ENCODE measurements at regions not wholly inside any gene's neighbourhood (a gene's known extent, or its start where the extent isn't known, plus 50 kb on each side); places are given as distances from the start of the nearest gene placed in this dataset.

DNA sequence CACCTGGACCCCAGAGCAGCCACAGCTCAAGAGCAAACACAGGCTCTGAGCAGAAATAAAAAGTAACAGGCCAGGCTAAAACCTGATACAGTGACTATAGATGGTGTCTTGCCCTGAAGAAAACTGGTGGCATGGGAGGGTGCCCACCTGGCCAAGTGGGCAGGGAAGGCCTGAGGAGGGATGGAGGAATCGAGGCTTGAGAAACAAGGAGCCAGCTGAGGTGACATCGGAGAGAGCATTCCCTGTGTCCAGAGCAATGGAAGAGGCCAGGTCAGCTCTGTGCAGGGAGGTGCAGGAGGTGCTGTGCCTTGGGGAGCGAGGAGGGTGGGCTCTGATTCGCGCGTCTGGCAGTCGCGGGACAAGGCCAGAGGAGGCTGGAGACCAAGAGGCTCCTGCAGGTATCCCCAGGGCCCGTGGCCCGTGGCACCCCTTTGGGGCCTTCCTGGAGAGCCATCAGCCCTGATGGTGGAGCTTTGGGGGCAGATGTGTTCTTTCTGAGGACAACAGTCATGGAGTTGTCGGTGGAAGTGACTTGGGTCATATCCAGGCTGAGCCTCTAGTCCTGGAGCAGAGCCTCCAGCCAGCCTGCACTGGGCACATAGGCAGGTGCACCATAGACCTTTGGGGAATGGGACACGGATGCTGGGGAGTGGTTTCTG, 56.1 kb downstream of the PLXNA1 start:
- no CpG with 5 or more reads among the region's 12 CpGs for WGBS (ENCODE audit: insufficient coverage, low lambda C conversion rate)
- DNase-seq = no peak

DNA sequence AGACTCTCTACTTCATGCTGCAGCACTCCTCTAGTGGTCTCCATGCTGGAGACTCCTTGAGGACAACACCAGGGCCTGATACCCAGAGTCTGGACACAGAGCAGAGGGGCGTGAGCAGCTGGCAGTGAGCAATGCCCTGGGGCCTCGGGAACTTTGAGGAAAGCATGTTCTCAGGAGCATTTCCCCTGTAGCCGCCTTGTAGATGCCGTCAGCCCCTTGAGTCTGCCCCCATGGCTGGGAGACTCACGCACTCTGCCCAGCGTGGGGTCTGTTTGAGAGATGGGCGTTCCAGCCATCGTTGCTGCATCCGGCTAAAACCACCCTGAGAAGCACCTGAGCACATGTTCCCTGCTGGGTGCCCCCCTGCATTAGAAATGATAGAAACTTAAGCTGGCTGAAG, 56.8 kb downstream of the PLXNA1 start:
- Histone ChIP-seq H3K9me3 (ENCODE audit: control insufficient read depth, low read depth, low read length) (peaks cover 3% of the 10 kb centered on the region), H3K4me3 (ENCODE audit: low read length) (no peak overlapping the region), H3K36me3 (ENCODE audit: control insufficient read depth, insufficient read depth, low read length) (no peaks in the 10 kb centered on the region), H3K27ac (ENCODE audit: low read length) (no peak overlapping the region), H3K27me3 (ENCODE audit: control insufficient read depth, insufficient read depth, low read length) (peaks cover 2% of the 10 kb centered on the region), H3K4me1 (ENCODE audit: control insufficient read depth, insufficient read depth, low read length) (no peaks in the 10 kb centered on the region)
- WGBS (ENCODE audit: insufficient coverage, low lambda C conversion rate) = no CpG with 5 or more reads among the region's 9 CpGs
- DNase-seq = no peak

More for the DNA sequence above, 56.1 kb downstream of the PLXNA1 start:
- Histone ChIP-seq H3K4me1 (ENCODE audit: control insufficient read depth, insufficient read depth, low read length) (no peaks in the 10 kb centered on the region), H3K27ac (ENCODE audit: low read length) (no peak overlapping the region), H3K36me3 (ENCODE audit: control insufficient read depth, insufficient read depth, low read length) (no peaks in the 10 kb centered on the region), H3K9me3 (ENCODE audit: control insufficient read depth, low read depth, low read length) (peaks cover 3% of the 10 kb centered on the region), H3K4me3 (ENCODE audit: low read length) (no peak overlapping the region), H3K27me3 (ENCODE audit: control insufficient read depth, insufficient read depth, low read length) (peaks cover 2% of the 10 kb centered on the region)

DNA sequence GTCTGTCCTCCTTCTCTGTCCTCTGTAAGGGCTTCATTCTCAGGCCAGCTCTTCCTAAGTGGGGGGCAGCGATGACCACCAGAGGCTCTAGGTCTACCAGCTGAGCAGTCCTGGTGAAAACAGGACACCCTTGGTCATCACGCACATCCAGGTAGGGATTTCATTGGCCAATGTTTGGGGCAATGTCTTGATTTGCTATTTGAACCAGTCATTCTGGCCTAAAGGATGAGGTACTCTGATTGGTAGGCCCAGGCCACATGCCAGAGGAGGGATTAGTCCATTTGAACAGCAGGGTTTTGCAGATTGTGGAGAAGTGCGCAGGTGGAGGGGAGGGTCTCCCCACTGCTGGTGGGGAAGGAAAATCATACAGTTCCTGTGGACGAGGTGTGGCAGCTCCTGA, 57.3 kb downstream of the PLXNA1 start:
- Histone ChIP-seq H3K9me3 (ENCODE audit: control insufficient read depth, low read depth, low read length) (peaks cover 3% of the 10 kb centered on the region), H3K27me3 (ENCODE audit: control insufficient read depth, insufficient read depth, low read length) (peaks cover 2% of the 10 kb centered on the region), H3K27ac (ENCODE audit: low read length) (no peak overlapping the region), H3K4me3 (ENCODE audit: low read length) (no peak overlapping the region), H3K36me3 (ENCODE audit: control insufficient read depth, insufficient read depth, low read length) (no peaks in the 10 kb centered on the region), H3K4me1 (ENCODE audit: control insufficient read depth, insufficient read depth, low read length) (no peaks in the 10 kb centered on the region)
- no peak for DNase-seq
- WGBS (ENCODE audit: insufficient coverage, low lambda C conversion rate) = no CpG with 5 or more reads among the region's 4 CpGs

DNA sequence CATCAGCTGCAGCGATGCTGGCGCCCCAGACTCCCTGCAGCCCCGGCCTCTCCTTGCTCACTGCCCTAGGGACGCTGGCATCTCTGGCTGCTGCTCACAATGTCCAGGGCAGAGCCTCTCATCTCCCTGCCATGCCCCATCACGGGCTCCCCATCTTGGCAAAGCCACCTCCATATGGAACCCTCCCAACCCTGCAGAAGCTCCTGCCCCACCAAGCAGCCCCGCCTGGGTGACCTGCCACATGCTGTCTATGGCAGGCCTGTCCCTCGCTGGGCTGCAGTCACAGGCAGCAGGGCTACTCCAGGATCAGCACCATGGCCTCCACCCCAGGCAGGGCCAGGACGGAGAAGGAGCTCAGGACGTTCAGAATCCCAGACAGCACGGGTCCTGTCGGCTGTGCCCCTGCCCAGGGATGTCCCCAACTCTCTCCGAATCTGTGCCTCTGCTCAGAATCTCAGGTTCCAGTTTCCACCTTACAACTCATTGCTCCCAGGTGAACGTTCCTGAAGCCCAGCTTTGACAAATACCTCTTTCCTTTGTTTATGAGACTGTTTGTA, 58.4 kb downstream of the PLXNA1 start:
- Histone ChIP-seq H3K27ac (ENCODE audit: low read length) (no peak overlapping the region), H3K27me3 (ENCODE audit: control insufficient read depth, insufficient read depth, low read length) (peaks cover 2% of the 10 kb centered on the region), H3K4me3 (ENCODE audit: low read length) (no peak overlapping the region), H3K36me3 (ENCODE audit: control insufficient read depth, insufficient read depth, low read length) (no peaks in the 10 kb centered on the region), H3K9me3 (ENCODE audit: control insufficient read depth, low read depth, low read length) (peaks cover 3% of the 10 kb centered on the region), H3K4me1 (ENCODE audit: control insufficient read depth, insufficient read depth, low read length) (no peaks in the 10 kb centered on the region)
- no CpG with 5 or more reads among the region's 13 CpGs for WGBS (ENCODE audit: insufficient coverage, low lambda C conversion rate)
- DNase-seq = no peak

DNA sequence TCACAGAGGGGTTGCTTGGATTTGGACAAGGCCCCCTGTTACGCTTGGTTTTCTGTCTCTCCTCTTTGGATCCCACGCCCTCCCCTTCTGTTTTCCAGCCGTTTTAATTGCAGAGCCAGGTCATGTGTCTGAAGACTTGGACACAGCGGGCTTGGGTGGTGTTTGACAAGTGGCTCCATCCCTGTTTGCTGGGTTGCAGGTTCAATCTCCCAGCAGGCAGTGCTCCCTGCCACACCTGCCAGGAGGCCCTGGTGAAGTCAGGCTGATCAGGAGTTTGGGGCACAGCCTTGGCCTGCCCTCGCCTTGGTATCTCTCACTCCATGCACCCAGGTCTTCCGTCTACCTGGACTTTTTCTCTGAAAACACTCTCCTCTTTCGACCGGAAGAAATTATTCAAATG, 59.0 kb downstream of the PLXNA1 start:
- no peaks in the 10 kb centered on the region for H3K36me3 ChIP-seq (ENCODE audit: control insufficient read depth, insufficient read depth, low read length)
- WGBS (ENCODE audit: insufficient coverage, low lambda C conversion rate) = 92% methylated on average over 4 of the region's 8 CpGs
- peaks cover 2% of the 10 kb centered on the region for H3K27me3 ChIP-seq (ENCODE audit: control insufficient read depth, insufficient read depth, low read length)
- no peak for DNase-seq
- peaks cover 2% of the 10 kb centered on the region for H3K9me3 ChIP-seq (ENCODE audit: control insufficient read depth, low read depth, low read length)
- H3K4me3 ChIP-seq (ENCODE audit: low read length) = no peak overlapping the region
- H3K4me1 ChIP-seq (ENCODE audit: control insufficient read depth, insufficient read depth, low read length) = no peaks in the 10 kb centered on the region
- no peak overlapping the region for H3K27ac ChIP-seq (ENCODE audit: low read length)

DNA sequence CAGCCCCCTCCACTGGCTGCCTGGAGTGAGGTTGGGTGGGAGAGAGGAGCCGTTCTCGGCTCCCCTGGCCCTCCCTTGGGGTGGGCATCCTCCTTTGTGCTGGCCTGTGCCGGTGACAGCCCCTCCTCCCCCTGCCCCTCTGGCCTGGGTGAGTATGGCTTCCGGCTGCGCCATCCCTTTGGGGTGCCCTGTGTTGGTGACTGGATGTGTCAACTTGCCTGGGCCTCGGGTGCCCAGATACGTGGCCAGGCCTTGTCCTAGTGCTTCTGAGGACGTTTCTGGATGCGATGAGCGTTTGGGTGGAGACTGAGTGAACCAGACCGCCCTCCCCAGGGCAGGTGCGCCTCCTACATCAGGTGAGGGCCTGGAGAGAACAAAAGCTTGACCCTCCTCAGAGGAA, 59.7 kb downstream of the PLXNA1 start:
- no CpG with 5 or more reads among the region's 12 CpGs for WGBS (ENCODE audit: insufficient coverage, low lambda C conversion rate)
- H3K27ac ChIP-seq (ENCODE audit: low read length) = no peak overlapping the region

DNA sequence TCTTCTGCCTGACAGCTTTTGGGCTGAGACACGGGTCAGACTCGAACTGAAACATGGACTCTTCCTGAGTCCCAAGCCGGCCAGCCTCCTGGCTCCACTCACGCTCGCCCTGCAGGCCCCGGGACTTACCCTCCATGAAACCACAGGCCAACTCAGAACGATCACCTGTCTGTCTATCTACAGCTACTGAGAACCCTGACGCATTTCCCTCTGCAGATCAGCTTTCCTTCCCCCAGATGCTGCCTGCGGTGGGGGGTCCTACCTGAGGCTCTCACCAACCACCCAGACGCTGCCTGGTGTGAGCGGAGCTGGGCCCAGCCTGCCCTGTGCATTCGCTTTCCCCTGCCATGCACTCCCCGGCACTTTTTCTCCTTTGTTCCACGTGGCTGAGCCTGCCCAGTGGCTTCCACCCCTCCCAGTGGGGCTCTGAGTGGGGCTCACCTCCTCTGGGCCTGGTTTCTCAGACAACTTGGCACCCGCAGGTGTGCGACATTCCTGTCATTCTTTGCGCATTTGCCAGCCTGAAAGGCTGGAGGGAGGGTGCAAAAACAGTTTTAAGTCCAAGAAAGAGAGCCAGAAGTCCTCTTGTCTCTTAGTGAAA, 60.2 kb downstream of the PLXNA1 start:
- no CpG with 5 or more reads among the region's 17 CpGs for WGBS (ENCODE audit: insufficient coverage, low lambda C conversion rate)
- H3K4me1 ChIP-seq (ENCODE audit: control insufficient read depth, insufficient read depth, low read length) = no peaks in the 10 kb centered on the region
- peaks cover 2% of the 10 kb centered on the region for H3K9me3 ChIP-seq (ENCODE audit: control insufficient read depth, low read depth, low read length)
- no peaks in the 10 kb centered on the region for H3K36me3 ChIP-seq (ENCODE audit: control insufficient read depth, insufficient read depth, low read length)
- H3K27ac ChIP-seq (ENCODE audit: low read length) = no peak overlapping the region
- no peak for DNase-seq
- H3K27me3 ChIP-seq (ENCODE audit: control insufficient read depth, insufficient read depth, low read length) = peaks cover 2% of the 10 kb centered on the region
- no peak overlapping the region for H3K4me3 ChIP-seq (ENCODE audit: low read length)

More for the DNA sequence above, 59.7 kb downstream of the PLXNA1 start:
- Histone ChIP-seq H3K36me3 (ENCODE audit: control insufficient read depth, insufficient read depth, low read length) (no peaks in the 10 kb centered on the region), H3K9me3 (ENCODE audit: control insufficient read depth, low read depth, low read length) (peaks cover 2% of the 10 kb centered on the region), H3K4me1 (ENCODE audit: control insufficient read depth, insufficient read depth, low read length) (no peaks in the 10 kb centered on the region), H3K4me3 (ENCODE audit: low read length) (no peak overlapping the region), H3K27me3 (ENCODE audit: control insufficient read depth, insufficient read depth, low read length) (peaks cover 2% of the 10 kb centered on the region)
- no peak for DNase-seq

DNA sequence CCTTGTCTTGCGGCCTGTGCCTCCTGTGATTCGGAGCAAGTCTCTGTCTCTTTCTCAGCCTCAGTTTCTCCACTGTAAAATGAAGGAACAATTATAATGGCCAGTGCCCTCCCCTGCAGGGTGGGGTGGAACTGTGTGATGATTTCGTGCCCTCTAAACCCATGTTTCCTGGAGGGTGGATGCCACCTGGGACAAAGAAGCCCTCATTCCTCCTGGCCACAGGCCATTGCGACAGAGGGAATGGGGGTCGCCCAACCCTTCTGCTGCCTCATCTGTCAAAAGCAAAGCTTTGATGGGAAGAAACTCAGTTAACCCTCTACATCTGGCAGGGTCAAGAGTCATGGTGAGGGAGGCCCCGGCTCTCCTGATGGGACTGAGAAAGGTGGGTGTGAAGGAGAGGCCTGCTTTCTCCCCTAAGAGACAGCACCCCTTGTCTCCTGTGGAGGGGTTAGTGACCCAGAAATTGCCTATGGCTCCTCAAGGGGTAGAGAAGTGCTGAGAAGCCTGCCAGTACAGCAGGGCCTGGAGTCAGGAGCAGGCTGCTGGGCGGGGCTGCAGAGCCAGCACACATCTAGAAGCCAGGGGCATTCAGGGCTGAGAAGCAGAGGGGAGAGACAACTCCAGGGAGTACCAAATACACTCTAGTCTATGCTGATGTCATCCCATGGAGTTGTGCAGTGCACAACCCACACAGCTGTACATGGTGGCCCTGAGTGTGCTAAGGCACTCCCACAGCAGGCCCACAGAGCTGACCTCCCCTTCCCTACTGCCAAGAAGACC, 61.0 kb downstream of the PLXNA1 start:
- no peak for DNase-seq
- H3K27ac ChIP-seq (ENCODE audit: low read length) = no peak overlapping the region

DNA sequence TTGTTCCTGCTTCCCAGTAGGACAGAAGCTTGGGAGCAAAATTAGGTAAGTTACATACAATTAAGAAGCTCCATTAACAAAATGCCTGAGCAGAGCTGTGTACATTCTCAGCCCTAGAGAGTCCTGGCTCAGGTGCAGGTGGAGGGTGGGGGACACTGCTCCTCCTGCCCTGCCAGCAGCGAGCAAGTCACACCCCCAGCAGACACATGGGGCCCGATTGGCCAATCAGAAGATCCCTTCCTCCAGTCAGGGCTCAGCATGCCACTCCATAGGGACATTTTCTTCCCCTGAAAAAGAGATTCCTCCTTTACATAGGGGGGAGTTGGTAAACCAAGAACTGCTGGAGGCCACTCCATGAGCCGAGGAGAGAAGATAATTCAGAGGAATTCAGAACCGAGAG, 62.1 kb downstream of the PLXNA1 start:
- no peak for DNase-seq
- H3K9me3 ChIP-seq (ENCODE audit: control insufficient read depth, low read depth, low read length) = peaks cover 2% of the 10 kb centered on the region
- H3K4me3 ChIP-seq (ENCODE audit: low read length) = no peak overlapping the region
- no peaks in the 10 kb centered on the region for H3K4me1 ChIP-seq (ENCODE audit: control insufficient read depth, insufficient read depth, low read length)
- H3K36me3 ChIP-seq (ENCODE audit: control insufficient read depth, insufficient read depth, low read length) = no peaks in the 10 kb centered on the region
- WGBS (ENCODE audit: insufficient coverage, low lambda C conversion rate) = 17% methylated on average over 2 of the region's 4 CpGs
- H3K27ac ChIP-seq (ENCODE audit: low read length) = no peak overlapping the region
- peaks cover 3% of the 10 kb centered on the region for H3K27me3 ChIP-seq (ENCODE audit: control insufficient read depth, insufficient read depth, low read length)

More for the DNA sequence above, 61.0 kb downstream of the PLXNA1 start:
- H3K4me3 ChIP-seq (ENCODE audit: low read length) = no peak overlapping the region
- peaks cover 2% of the 10 kb centered on the region for H3K27me3 ChIP-seq (ENCODE audit: control insufficient read depth, insufficient read depth, low read length)
- no peaks in the 10 kb centered on the region for H3K36me3 ChIP-seq (ENCODE audit: control insufficient read depth, insufficient read depth, low read length)
- H3K4me1 ChIP-seq (ENCODE audit: control insufficient read depth, insufficient read depth, low read length) = no peaks in the 10 kb centered on the region
- H3K9me3 ChIP-seq (ENCODE audit: control insufficient read depth, low read depth, low read length) = peaks cover 2% of the 10 kb centered on the region
- WGBS (ENCODE audit: insufficient coverage, low lambda C conversion rate) = no CpG with 5 or more reads among the region's 7 CpGs

DNA sequence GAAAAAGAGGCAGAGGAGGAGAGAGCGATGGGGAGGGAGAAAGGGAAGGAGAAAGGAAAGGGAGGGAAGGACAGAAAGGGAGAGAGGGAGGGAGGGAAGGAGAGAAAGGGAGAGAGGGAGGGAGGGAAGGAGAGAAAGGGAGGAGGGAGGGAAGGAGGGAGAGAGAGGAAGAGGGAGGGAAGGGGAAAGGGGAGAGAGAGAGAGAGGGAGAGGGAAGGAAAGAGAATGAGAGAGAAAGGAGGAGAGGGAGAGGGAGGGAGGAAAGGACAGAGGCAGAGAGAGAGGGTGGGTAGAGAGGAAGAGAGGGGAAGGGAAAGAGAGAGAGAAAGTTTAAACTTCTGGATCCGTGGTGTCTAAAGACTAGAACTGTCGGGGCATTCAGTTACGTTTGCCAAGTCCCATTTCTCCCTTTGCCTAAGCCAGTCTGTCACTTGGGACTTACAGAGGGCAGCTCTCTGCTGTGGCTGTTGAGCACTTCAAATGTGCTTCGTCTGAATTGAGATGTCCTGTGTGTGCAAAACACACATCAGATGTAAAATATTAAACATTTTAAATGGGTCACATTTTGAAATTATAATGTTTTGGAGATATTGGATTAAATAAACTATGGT, 62.6 kb downstream of the PLXNA1 start:
- 65% methylated on average over 2 of the region's 5 CpGs for WGBS (ENCODE audit: insufficient coverage, low lambda C conversion rate)
- Histone ChIP-seq H3K27ac (ENCODE audit: low read length) (no peak overlapping the region), H3K27me3 (ENCODE audit: control insufficient read depth, insufficient read depth, low read length) (peaks cover 5% of the 10 kb centered on the region), H3K4me3 (ENCODE audit: low read length) (no peak overlapping the region), H3K9me3 (ENCODE audit: control insufficient read depth, low read depth, low read length) (peaks cover 2% of the 10 kb centered on the region), H3K4me1 (ENCODE audit: control insufficient read depth, insufficient read depth, low read length) (no peaks in the 10 kb centered on the region), H3K36me3 (ENCODE audit: control insufficient read depth, insufficient read depth, low read length) (no peaks in the 10 kb centered on the region)
- DNase-seq = no peak

Measured in large intestine (tissue), 3 donors.